HG03097 (cell line): ENCODE measurements at regions not wholly inside any gene's neighbourhood (a gene's known extent, or its start where the extent isn't known, plus 50 kb on each side); places are given as distances from the start of the nearest gene placed in this dataset.

Source experiments
- ATAC-seq: cut with Tn5 transposase; IDR thresholded peaks from one replicate; pipeline ENCODE4 v1.9.1; 2021; ENCODE audit not compliant: unreplicated experiment, low FRiP score

- ATAC-seq: no peak
Measured at GRCh38 chr1:57489358-57490036, 65.6 kb upstream of the DAB1 start.

GRCh38 chr1:57485643-57486042 lies 61.8 kb upstream of the DAB1 start:
- ATAC-seq: no peak

GRCh38 chr1:57483954-57484353 lies 60.1 kb upstream of the DAB1 start:
- no peak for ATAC-seq

- ATAC-seq: no peak
Measured at GRCh38 chr1:57479471-57479870, 55.6 kb upstream of the DAB1 start.

DNA sequence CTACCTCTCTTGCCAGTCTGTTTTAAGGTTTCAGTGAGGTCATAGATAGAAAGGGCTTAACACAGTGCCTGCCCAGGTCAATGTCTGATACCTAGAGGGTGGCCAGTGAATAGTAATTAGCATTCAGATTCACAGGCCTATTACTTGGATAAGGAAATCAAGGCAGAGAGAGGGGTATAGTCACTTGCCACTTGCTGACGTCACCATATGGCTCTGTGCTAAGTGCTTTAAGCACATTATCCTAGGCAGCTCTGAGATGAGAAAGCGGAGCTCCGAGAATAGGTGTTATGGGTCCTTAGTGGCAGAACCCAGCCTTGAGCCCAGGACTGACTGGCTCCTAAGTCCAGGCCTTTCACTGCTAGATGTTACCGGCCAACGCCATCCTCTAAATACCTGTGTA lies 51.5 kb upstream of the DAB1 start:
- no peak for ATAC-seq

- no peak for ATAC-seq
Measured at GRCh38 chr1:57474137-57474750, 50.4 kb upstream of the DAB1 start.
